Fibroblast of lung (primary cell): ENCODE measurements at regions not wholly inside any gene's neighbourhood (a gene's known extent, or its start where the extent isn't known, plus 50 kb on each side); places are given as distances from the start of the nearest gene placed in this dataset.

Source experiments
- DNase-seq, 2 donors: peaks; one replicate each; pipeline versions ENCODE4 v3.0.0 to v3.0.0-alpha.2; 2010; ENCODE audit warnings: low read depth in 2 of 2
- H2AFZ ChIP-seq: 2 replicates; pipeline ENCODE4 v1.5.1; 2012; ENCODE audit warnings: low read length, control low read depth, inconsistent platforms
- H3K27ac ChIP-seq: 2 replicates; pipeline ENCODE4 v1.5.1; 2011; ENCODE audit warnings: low read length, control low read depth; ENCODE audit not compliant: insufficient read depth
- H3K27me3 ChIP-seq: 2 replicates; pipeline ENCODE4 v1.5.1; 2011; ENCODE audit warnings: mild to moderate bottlenecking, low read length; ENCODE audit not compliant: control insufficient read depth, insufficient read depth
- H3K36me3 ChIP-seq: 2 replicates; pipeline ENCODE4 v1.5.1; 2011; ENCODE audit warnings: low read length; ENCODE audit not compliant: control insufficient read depth, insufficient read depth
- H3K4me1 ChIP-seq: 2 replicates; pipeline ENCODE4 v1.5.1; 2011; ENCODE audit warnings: low read length; ENCODE audit not compliant: control insufficient read depth, insufficient read depth; ENCODE audit errors: extremely low read depth
- H3K4me2 ChIP-seq: 2 replicates; pipeline ENCODE4 v1.5.1; 2011; ENCODE audit warnings: low read length, control low read depth; ENCODE audit not compliant: insufficient read depth; ENCODE audit errors: extremely low read depth
- H3K4me3 ChIP-seq, 4 experiments: fragments of 200-600 bp in 1 of 4; sonication (generic) in 1 of 4; replicated peaks in 1 of 4; 2 replicates each; pipeline ENCODE4 v1.5.1; 2011 to 2016; ENCODE audit warnings: low read length in 4 of 4, low read depth in 3 of 4, mild to moderate bottlenecking in 3 of 4, control low read depth in 2 of 4, inconsistent platforms in 1 of 4, mixed read lengths in 1 of 4; ENCODE audit not compliant: insufficient read depth in 1 of 4; ENCODE audit errors: control extremely low read depth in 1 of 4
- H3K79me2 ChIP-seq: 2 replicates; pipeline ENCODE4 v1.5.1; 2012; ENCODE audit warnings: mild to moderate bottlenecking, low read length, inconsistent platforms; ENCODE audit not compliant: control insufficient read depth, insufficient read depth
- H3K9ac ChIP-seq: 2 replicates; pipeline ENCODE4 v1.5.1; 2011; ENCODE audit warnings: mild to moderate bottlenecking, low read length, control low read depth; ENCODE audit not compliant: insufficient read depth
- H3K9me3 ChIP-seq: 2 replicates; pipeline ENCODE4 v1.5.1; 2012; ENCODE audit warnings: low read depth, low read length; ENCODE audit not compliant: control insufficient read depth, insufficient read depth
- H4K20me1 ChIP-seq: 2 replicates; pipeline ENCODE4 v1.5.1; 2011; ENCODE audit warnings: low read length; ENCODE audit not compliant: control insufficient read depth, insufficient read depth; ENCODE audit errors: extremely low read depth
- CTCF ChIP-seq, 2 donors: IDR thresholded peaks in 1 of 2; conservative IDR thresholded peaks in 1 of 2; 1 replicate in 1 of 2; 2 replicates in 1 of 2; pipeline ENCODE4 v1.5.1; 2011 to 2012; ENCODE audit warnings: low read length in 2 of 2, control low read depth in 1 of 2, inconsistent platforms in 1 of 2, low read depth in 1 of 2, mild to moderate bottlenecking in 1 of 2
- EZH2 ChIP-seq: IDR thresholded peaks from 2 replicates; pipeline ENCODE4 v1.5.1; 2012; ENCODE audit warnings: low read length, control low read depth, mild to moderate bottlenecking; ENCODE audit errors: missing control alignments

DNA sequence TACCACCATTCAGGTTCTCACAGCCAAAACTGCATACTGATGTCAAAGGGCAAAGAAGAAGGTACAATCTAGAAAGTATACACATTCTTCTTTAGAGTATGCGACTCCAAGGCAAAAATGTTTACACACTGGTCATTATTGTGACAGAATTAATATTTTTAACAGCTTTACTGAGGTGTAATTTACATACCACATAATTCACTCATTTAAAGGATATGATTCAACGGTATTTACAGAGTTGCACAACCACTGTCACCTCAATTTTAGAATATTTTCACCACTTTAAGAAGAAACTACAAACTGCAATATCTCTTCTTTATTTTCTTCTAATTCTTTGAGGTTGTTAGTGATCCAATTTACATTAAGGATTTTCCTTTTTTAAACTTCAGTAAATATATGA is 325.4 kb upstream of the SMIM31 start:
- Histone ChIP-seq H3K27me3 (no peaks in the 10 kb centered on the region), H3K27ac (no peak overlapping the region), H3K4me1 (no peaks in the 10 kb centered on the region), H3K9me3 (no peaks in the 10 kb centered on the region), H2AFZ (no peak overlapping the region), H3K36me3 (no peaks in the 10 kb centered on the region), H3K4me2 (no peak overlapping the region), H3K79me2 (no peaks in the 10 kb centered on the region), H3K9ac (no peak overlapping the region), H4K20me1 (no peaks in the 10 kb centered on the region), H3K4me3 (no peak overlapping the region)
- no peak for DNase-seq
- TF ChIP-seq CTCF (conservative IDR thresholded peaks at IDR 0.05 in 1 of 2, IDR thresholded peaks at IDR 0.05 in 1 of 2; ENCODE audit: low read depth in 1 of 2, low read length in 2 of 2) (no peak), EZH2 (no peak)

DNA sequence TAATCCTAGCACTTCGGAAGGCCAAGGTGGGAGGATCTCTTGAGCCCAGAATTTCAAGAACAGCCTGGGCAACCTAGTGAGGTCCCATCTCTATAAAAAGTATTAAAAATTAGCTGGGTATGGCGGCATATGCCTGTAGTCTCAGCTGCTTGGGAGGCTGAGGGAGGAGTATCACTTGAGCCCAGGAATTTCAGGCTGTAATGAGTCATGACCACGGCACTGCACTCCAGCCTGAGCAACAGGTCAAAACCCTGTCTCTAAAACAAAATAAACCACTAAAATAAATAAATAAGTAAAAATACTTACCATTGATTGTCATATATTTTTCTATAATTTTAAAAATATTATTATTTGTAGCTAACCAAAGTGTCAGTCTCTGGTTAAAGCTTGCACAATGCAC is 315.6 kb upstream of the SMIM31 start:
- no peaks in the 10 kb centered on the region for H3K36me3 ChIP-seq
- H3K27ac ChIP-seq = no peak overlapping the region
- no peaks in the 10 kb centered on the region for H3K79me2 ChIP-seq
- H3K4me3 ChIP-seq = no peak overlapping the region
- DNase-seq = peak; percentile 40 to 65
- H4K20me1 ChIP-seq = no peaks in the 10 kb centered on the region
- no peak overlapping the region for H2AFZ ChIP-seq
- no peak for TF ChIP-seq CTCF (conservative IDR thresholded peaks at IDR 0.05 in 1 of 2, IDR thresholded peaks at IDR 0.05 in 1 of 2; ENCODE audit: low read depth in 1 of 2, low read length in 2 of 2)
- no peak for TF ChIP-seq EZH2
- no peaks in the 10 kb centered on the region for H3K9me3 ChIP-seq
- H3K4me1 ChIP-seq = no peaks in the 10 kb centered on the region
- H3K27me3 ChIP-seq = no peaks in the 10 kb centered on the region
- H3K9ac ChIP-seq = no peak overlapping the region
- no peak overlapping the region for H3K4me2 ChIP-seq

- DNase-seq = no peak
These were observed 314.9 kb upstream of the SMIM31 start for GRCh38 chr4:164439037-164439436.

More at GRCh38 chr4:164439037-164439436, 314.9 kb upstream of the SMIM31 start:
- Histone ChIP-seq H3K4me2 (no peak overlapping the region), H4K20me1 (no peaks in the 10 kb centered on the region), H2AFZ (no peak overlapping the region), H3K79me2 (no peaks in the 10 kb centered on the region), H3K9ac (no peak overlapping the region), H3K4me1 (no peaks in the 10 kb centered on the region), H3K36me3 (no peaks in the 10 kb centered on the region), H3K4me3 (no peak overlapping the region), H3K27ac (no peak overlapping the region), H3K9me3 (no peaks in the 10 kb centered on the region), H3K27me3 (no peaks in the 10 kb centered on the region)
- no peak for TF ChIP-seq EZH2
- no peak for TF ChIP-seq CTCF (conservative IDR thresholded peaks at IDR 0.05 in 1 of 2, IDR thresholded peaks at IDR 0.05 in 1 of 2; ENCODE audit: low read depth in 1 of 2, low read length in 2 of 2)
